ENCODE measurements at regions not wholly inside any gene's neighbourhood (a gene's known extent, or its start where the extent isn't known, plus 50 kb on each side); places are given as distances from the start of the nearest gene placed in this dataset.

- no peak overlapping the region for H3K4me3 Mint-ChIP-seq (ENCODE audit: unreplicated experiment)
- no peak overlapping the region for H3K27ac Mint-ChIP-seq (ENCODE audit: unreplicated experiment)
- DNase-seq = no peak
- H3K36me3 Mint-ChIP-seq (ENCODE audit: unreplicated experiment) = no peaks in the 10 kb centered on the region
- H3K27me3 Mint-ChIP-seq (ENCODE audit: unreplicated experiment) = no peaks in the 10 kb centered on the region
- TF ChIP-seq, protein P1, sequence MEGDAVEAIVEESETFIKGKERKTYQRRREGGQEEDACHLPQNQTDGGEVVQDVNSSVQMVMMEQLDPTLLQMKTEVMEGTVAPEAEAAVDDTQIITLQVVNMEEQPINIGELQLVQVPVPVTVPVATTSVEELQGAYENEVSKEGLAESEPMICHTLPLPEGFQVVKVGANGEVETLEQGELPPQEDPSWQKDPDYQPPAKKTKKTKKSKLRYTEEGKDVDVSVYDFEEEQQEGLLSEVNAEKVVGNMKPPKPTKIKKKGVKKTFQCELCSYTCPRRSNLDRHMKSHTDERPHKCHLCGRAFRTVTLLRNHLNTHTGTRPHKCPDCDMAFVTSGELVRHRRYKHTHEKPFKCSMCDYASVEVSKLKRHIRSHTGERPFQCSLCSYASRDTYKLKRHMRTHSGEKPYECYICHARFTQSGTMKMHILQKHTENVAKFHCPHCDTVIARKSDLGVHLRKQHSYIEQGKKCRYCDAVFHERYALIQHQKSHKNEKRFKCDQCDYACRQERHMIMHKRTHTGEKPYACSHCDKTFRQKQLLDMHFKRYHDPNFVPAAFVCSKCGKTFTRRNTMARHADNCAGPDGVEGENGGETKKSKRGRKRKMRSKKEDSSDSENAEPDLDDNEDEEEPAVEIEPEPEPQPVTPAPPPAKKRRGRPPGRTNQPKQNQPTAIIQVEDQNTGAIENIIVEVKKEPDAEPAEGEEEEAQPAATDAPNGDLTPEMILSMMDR (IDR thresholded peaks at IDR 0.05; ENCODE audit: partially characterized antibody, unreplicated experiment) = no peak
- H3K4me1 Mint-ChIP-seq (ENCODE audit: low read depth, unreplicated experiment) = no peaks in the 10 kb centered on the region
- H3K9me3 Mint-ChIP-seq (ENCODE audit: unreplicated experiment) = peaks cover 3% of the 10 kb centered on the region
Measured at GRCh38 chr16:51884773-51885172, 662.2 kb downstream of the TOX3 start.

- Mint-ChIP-seq H3K4me3 (ENCODE audit: unreplicated experiment) (no peak overlapping the region), H3K36me3 (ENCODE audit: unreplicated experiment) (no peaks in the 10 kb centered on the region), H3K4me1 (ENCODE audit: low read depth, unreplicated experiment) (peaks cover under 1% of the 10 kb centered on the region), H3K9me3 (ENCODE audit: unreplicated experiment) (peaks cover 3% of the 10 kb centered on the region), H3K27me3 (ENCODE audit: unreplicated experiment) (no peaks in the 10 kb centered on the region), H3K27ac (ENCODE audit: unreplicated experiment) (no peak overlapping the region)
- TF ChIP-seq, protein P1 (IDR thresholded peaks at IDR 0.05; ENCODE audit: partially characterized antibody, unreplicated experiment) = no peak
- DNase-seq = no peak
Measured at GRCh38 chr16:51881731-51882130, 665.2 kb downstream of the TOX3 start.

GRCh38 chr16:51880776-51881175 lies 666.2 kb downstream of the TOX3 start:
- H3K27ac Mint-ChIP-seq (ENCODE audit: unreplicated experiment) = no peak overlapping the region
- TF ChIP-seq, protein P1 (IDR thresholded peaks at IDR 0.05; ENCODE audit: partially characterized antibody, unreplicated experiment) = no peak
- H3K36me3 Mint-ChIP-seq (ENCODE audit: unreplicated experiment) = no peaks in the 10 kb centered on the region
- H3K4me3 Mint-ChIP-seq (ENCODE audit: unreplicated experiment) = no peak overlapping the region
- H3K27me3 Mint-ChIP-seq (ENCODE audit: unreplicated experiment) = no peaks in the 10 kb centered on the region
- peaks cover 5% of the 10 kb centered on the region for H3K4me1 Mint-ChIP-seq (ENCODE audit: low read depth, unreplicated experiment)
- peaks cover 4% of the 10 kb centered on the region for H3K9me3 Mint-ChIP-seq (ENCODE audit: unreplicated experiment)
- DNase-seq = no peak

GRCh38 chr16:51877686-51878085 lies 669.3 kb downstream of the TOX3 start:
- Mint-ChIP-seq H3K27me3 (ENCODE audit: unreplicated experiment) (no peaks in the 10 kb centered on the region), H3K4me1 (ENCODE audit: low read depth, unreplicated experiment) (peaks cover 14% of the 10 kb centered on the region), H3K9me3 (ENCODE audit: unreplicated experiment) (peaks cover 2% of the 10 kb centered on the region), H3K36me3 (ENCODE audit: unreplicated experiment) (no peaks in the 10 kb centered on the region), H3K27ac (ENCODE audit: unreplicated experiment) (no peak overlapping the region), H3K4me3 (ENCODE audit: unreplicated experiment) (no peak overlapping the region)
- TF ChIP-seq, protein P1 (IDR thresholded peaks at IDR 0.05; ENCODE audit: partially characterized antibody, unreplicated experiment) = no peak
- DNase-seq = no peak

DNA sequence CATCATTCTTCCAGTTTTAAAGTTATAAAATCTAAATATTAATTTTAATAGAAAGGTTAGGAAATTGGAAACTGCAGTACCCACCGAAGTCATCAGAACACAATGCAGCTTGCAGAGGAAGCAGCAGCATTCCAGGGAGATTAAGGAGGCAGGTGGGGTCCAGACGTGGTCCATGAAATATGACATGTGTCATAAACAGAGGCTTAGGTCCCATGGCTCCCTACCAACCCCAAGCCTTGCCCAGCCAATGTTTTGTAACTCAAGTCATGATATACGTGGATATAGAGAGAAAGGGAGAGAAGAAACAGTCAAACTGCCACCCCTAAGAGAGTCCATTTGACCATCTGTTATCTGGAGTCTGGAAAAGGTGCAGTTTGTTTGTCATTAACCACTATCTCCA lies 670.0 kb downstream of the TOX3 start:
- H3K36me3 Mint-ChIP-seq (ENCODE audit: unreplicated experiment) = no peaks in the 10 kb centered on the region
- DNase-seq = no peak
- H3K4me3 Mint-ChIP-seq (ENCODE audit: unreplicated experiment) = no peak overlapping the region
- TF ChIP-seq, protein P1 (IDR thresholded peaks at IDR 0.05; ENCODE audit: partially characterized antibody, unreplicated experiment) = no peak
- no peaks in the 10 kb centered on the region for H3K27me3 Mint-ChIP-seq (ENCODE audit: unreplicated experiment)
- peaks cover 2% of the 10 kb centered on the region for H3K9me3 Mint-ChIP-seq (ENCODE audit: unreplicated experiment)
- H3K4me1 Mint-ChIP-seq (ENCODE audit: low read depth, unreplicated experiment) = peaks cover 19% of the 10 kb centered on the region
- H3K27ac Mint-ChIP-seq (ENCODE audit: unreplicated experiment) = no peak overlapping the region

Measured in glutamatergic neuron (in vitro differentiated cells).